ENCODE measurements at regions not wholly inside any gene's neighbourhood (a gene's known extent, or its start where the extent isn't known, plus 50 kb on each side); places are given as distances from the start of the nearest gene placed in this dataset.
A peak's percentile ranks its signal among the peaks of the same experiment; 100 is the strongest.

- no peak for TF ChIP-seq BACH2 (CRISPR knock-in tag; IDR thresholded peaks at IDR 0.05; ENCODE audit: borderline replicate concordance)
- no peak for TF ChIP-seq ESRRG (CRISPR knock-in tag; IDR thresholded peaks at IDR 0.05)
- peak; percentile 70; the same call in 1 of the 2 replicates for TF ChIP-seq TSHZ2 (CRISPR knock-in tag; IDR thresholded peaks at IDR 0.05)
- TF ChIP-seq ARNTL (CRISPR knock-in tag; IDR thresholded peaks at IDR 0.05; ENCODE audit: borderline replicate concordance, low read depth) = no peak
- TF ChIP-seq ZC3H10 (CRISPR knock-in tag; IDR thresholded peaks at IDR 0.05) = no peak
- peak; percentile 97 for TF ChIP-seq TCF4 (CRISPR knock-in tag; IDR thresholded peaks at IDR 0.05; ENCODE audit: borderline replicate concordance)
- no peak for TF ChIP-seq RARB (CRISPR knock-in tag; IDR thresholded peaks at IDR 0.05)
- TF ChIP-seq ZNF70 (CRISPR knock-in tag; IDR thresholded peaks at IDR 0.05) = no peak; the same call in 1 of the 2 replicates
Measured at GRCh38 chr16:88274847-88275246, 107.9 kb upstream of the ZNF469 start.
